GM12873 (cell line): ENCODE measurements at regions not wholly inside any gene's neighbourhood (a gene's known extent, or its start where the extent isn't known, plus 50 kb on each side); places are given as distances from the start of the nearest gene placed in this dataset.

Experiments
- CTCF ChIP-seq: IDR thresholded peaks from 2 replicates; pipeline ENCODE4 v1.5.1; 2012; ENCODE audit warnings: low read depth, mild to moderate bottlenecking, moderate library complexity, low read length, control low read depth; ENCODE audit not compliant: insufficient read depth; ENCODE audit errors: missing control alignments

- TF ChIP-seq CTCF, result no peak
Measured at GRCh38 chr7:41467596-41467995, 235.3 kb downstream of the INHBA start.

GRCh38 chr7:41466760-41467384 lies 236.0 kb downstream of the INHBA start:
- TF ChIP-seq CTCF, result no peak

- TF ChIP-seq CTCF, result no peak
Measured at GRCh38 chr7:41465571-41465970, 237.3 kb downstream of the INHBA start.

GRCh38 chr7:41463770-41464470 lies 239.0 kb downstream of the INHBA start:
- no peak for TF ChIP-seq CTCF

GRCh38 chr7:41459623-41460261 lies 243.1 kb downstream of the INHBA start:
- no peak for TF ChIP-seq CTCF

GRCh38 chr7:41459183-41459582 lies 243.7 kb downstream of the INHBA start:
- TF ChIP-seq CTCF, result no peak

- TF ChIP-seq CTCF, result no peak
Measured at GRCh38 chr7:41457832-41458437, 245.0 kb downstream of the INHBA start.
